GM12878 (cell line): ENCODE measurements at regions not wholly inside any gene's neighbourhood (a gene's known extent, or its start where the extent isn't known, plus 50 kb on each side); places are given as distances from the start of the nearest gene placed in this dataset.

Experiments used
- ATAC-seq: fragments of 200-7000 bp; cut with Tn5 transposase; 3 replicates; pipeline ENCODE4 v1.9.1; 2020; ENCODE audit warnings: mild to moderate bottlenecking, moderate library complexity
- BruUV-seq: library from RNA; stranded (reverse); fragments of 400-500 nt; replicated peaks from 2 replicates; lab custom pipeline; 2021; lab: Mats Ljungman, UMichigan
- CTCF ChIA-PET: fragments of 300-600 bp; sonication (Branson Sonifier 250); formaldehyde crosslinking; extraction: SDS; loops from one replicate; lab custom pipeline; 2021; ENCODE audit warnings: inconsistent platforms; lab: Yijun Ruan, JAX
- POLR2A ChIA-PET: fragments of 350-600 bp; formaldehyde crosslinking; extraction: SDS; loops from one replicate; lab custom pipeline; 2021; ENCODE audit warnings: inconsistent platforms; lab: Charles Lee
- RAD21 ChIA-PET: fragments of 300-600 bp; sonication (Branson Sonifier 250); formaldehyde crosslinking; loops from one replicate; lab custom pipeline; 2023; ENCODE audit warnings: antibody characterized with exemption; ENCODE audit not compliant: unreplicated experiment; lab: Charles Lee
- SMC1A ChIA-PET: fragments of 300-600 bp; sonication (Branson Sonifier 250); formaldehyde crosslinking; loops from one replicate; lab custom pipeline; 2023; ENCODE audit not compliant: unreplicated experiment, uncharacterized antibody; lab: Charles Lee
- DNase-seq: peaks from one replicate; pipeline ENCODE4 v3.0.0-alpha.2; 2011; ENCODE audit warnings: low read depth, low spot score
- FAIRE-seq: peaks from 3 replicates; lab custom pipeline; 2011; peaks lifted over from hg19 to GRCh38; lab: Jason Lieb, UNC
- H2AFZ ChIP-seq: 2 replicates; pipeline ENCODE4 v1.6.0; 2011; ENCODE audit warnings: low read depth, low read length, control low read depth; ENCODE audit not compliant: control insufficient read depth
- H3K27ac ChIP-seq: 2 replicates; pipeline ENCODE4 v1.5.1; 2011; ENCODE audit warnings: control low read depth; ENCODE audit not compliant: control insufficient read depth, insufficient read depth
- H3K27me3 ChIP-seq, 2 experiments: replicated peaks in 1 of 2; 2 replicates each; pipeline versions ENCODE4 v1.6.0 to v1.6.1; 2011; ENCODE audit warnings: low read length in 1 of 2; ENCODE audit not compliant: control insufficient read depth in 2 of 2, insufficient read depth in 2 of 2
- H3K36me3 ChIP-seq, 2 experiments: 2 replicates each; pipeline ENCODE4 v1.5.1; 2011; ENCODE audit warnings: low read length in 1 of 2; ENCODE audit not compliant: control insufficient read depth in 2 of 2, insufficient read depth in 2 of 2
- H3K4me1 ChIP-seq: 2 replicates; pipeline ENCODE4 v1.6.1; 2011; ENCODE audit warnings: mild to moderate bottlenecking, low read length, moderate library complexity, mixed read lengths; ENCODE audit not compliant: control insufficient read depth, insufficient read depth
- H3K4me2 ChIP-seq: 2 replicates; pipeline ENCODE4 v1.6.0; 2011; ENCODE audit warnings: control low read depth; ENCODE audit not compliant: control insufficient read depth, insufficient read depth
- H3K4me3 ChIP-seq: fragments of 200-600 bp; sonication (generic); 2 replicates; pipeline ENCODE4 v1.5.1; 2016
- H3K79me2 ChIP-seq: 2 replicates; pipeline ENCODE4 v1.6.0; 2011; ENCODE audit warnings: low read length; ENCODE audit not compliant: control insufficient read depth, insufficient read depth
- H3K9ac ChIP-seq: 2 replicates; pipeline ENCODE4 v1.8.0; 2011; ENCODE audit warnings: low read length, control low read depth, mixed read lengths; ENCODE audit not compliant: control insufficient read depth, insufficient read depth
- H3K9me3 ChIP-seq: replicated peaks from 3 replicates; pipeline ENCODE4 v1.5.1; 2011; ENCODE audit warnings: mild to moderate bottlenecking, low read length; ENCODE audit not compliant: control insufficient read depth, insufficient read depth
- H4K20me1 ChIP-seq: 2 replicates; pipeline ENCODE4 v1.6.0; 2011; ENCODE audit not compliant: control insufficient read depth, insufficient read depth
- E2F4 ChIP-seq: IDR thresholded peaks from 2 replicates; pipeline ENCODE4 v1.6.1; 2012; ENCODE audit warnings: low read depth, low read length, improper control_type of control experiment
- EED ChIP-seq: sonication (generic); IDR thresholded peaks from 2 replicates; pipeline ENCODE4 v1.6.1; 2016; ENCODE audit warnings: antibody characterized with exemption, low read depth
- FOXK2 ChIP-seq: fragments of 450-650 bp; IDR thresholded peaks from 2 replicates; pipeline ENCODE4 v1.6.1; 2017; ENCODE audit warnings: mild to moderate bottlenecking, moderate library complexity
- HDGF ChIP-seq: fragments of 450-650 bp; IDR thresholded peaks from 2 replicates; pipeline ENCODE4 v1.6.1; 2016; ENCODE audit warnings: antibody characterized with exemption
- IKZF2 ChIP-seq, 2 experiments: fragments of 450-650 bp; IDR thresholded peaks; 2 replicates each; pipeline ENCODE4 v1.6.1; 2017; ENCODE audit warnings: mild to moderate bottlenecking in 2 of 2, moderate library complexity in 2 of 2
- JUNB ChIP-seq: IDR thresholded peaks from 2 replicates; pipeline ENCODE4 v1.6.1; 2016; ENCODE audit warnings: antibody characterized with exemption, mild to moderate bottlenecking
- JUND ChIP-seq: IDR thresholded peaks from 2 replicates; pipeline ENCODE4 v1.6.1; 2012; ENCODE audit warnings: low read depth, mild to moderate bottlenecking, low read length, improper control_type of control experiment, moderate library complexity
- NBN ChIP-seq: fragments of 450-650 bp; IDR thresholded peaks from 2 replicates; pipeline ENCODE4 v1.6.1; 2016
- NFIC ChIP-seq: IDR thresholded peaks from 2 replicates; pipeline ENCODE4 v1.6.1; 2012; ENCODE audit warnings: low read depth, mild to moderate bottlenecking, inconsistent platforms, low read length, moderate library complexity
- PAX8 ChIP-seq: fragments of 450-650 bp; IDR thresholded peaks from 2 replicates; pipeline ENCODE4 v1.6.1; 2017; ENCODE audit warnings: mild to moderate bottlenecking, moderate library complexity
- PBX3 ChIP-seq: IDR thresholded peaks from 2 replicates; pipeline ENCODE4 v1.6.1; 2011; ENCODE audit warnings: mild to moderate bottlenecking, low read depth, low read length, moderate library complexity; ENCODE audit not compliant: insufficient replicate concordance
- PKNOX1 ChIP-seq: fragments of 450-650 bp; IDR thresholded peaks from 2 replicates; pipeline ENCODE4 v1.6.1; 2016; ENCODE audit warnings: mild to moderate bottlenecking
- POLR2A ChIP-seq: IDR thresholded peaks from 2 replicates; pipeline ENCODE4 v1.6.1; 2011; ENCODE audit warnings: low read depth, mild to moderate bottlenecking, low read length
- RELA ChIP-seq: fragments of 450-650 bp; IDR thresholded peaks from 2 replicates; pipeline ENCODE4 v1.8.0; 2014; ENCODE audit warnings: borderline replicate concordance; ENCODE audit not compliant: partially characterized antibody
- RUNX3 ChIP-seq: IDR thresholded peaks from 2 replicates; pipeline ENCODE4 v1.6.1; 2012; ENCODE audit warnings: low read length, inconsistent platforms
- SIX5 ChIP-seq: IDR thresholded peaks from 2 replicates; pipeline ENCODE4 v1.6.1; 2011; ENCODE audit warnings: mild to moderate bottlenecking, low read depth, low read length, moderate library complexity; ENCODE audit not compliant: severe bottlenecking
- SREBF2 ChIP-seq: IDR thresholded peaks from 2 replicates; pipeline ENCODE4 v1.6.1; 2012; ENCODE audit warnings: mild to moderate bottlenecking, low read length
- TAF1 ChIP-seq: IDR thresholded peaks from 2 replicates; pipeline ENCODE4 v1.6.1; 2011; ENCODE audit warnings: mild to moderate bottlenecking, low read depth, low read length, borderline replicate concordance
- TCF7 ChIP-seq: IDR thresholded peaks from 2 replicates; pipeline ENCODE4 v1.6.1; 2014; ENCODE audit warnings: antibody characterized with exemption, borderline replicate concordance
- WGBS: methylation state at CpG from one replicate; pipeline ENCODE4 v1.1.6; 2016; ENCODE audit warnings: low lambda C conversion rate; ENCODE audit not compliant: insufficient replicate concordance, insufficient coverage; ENCODE audit errors: missing lambda C conversion rate; 5-methylcytosine and 5-hydroxymethylcytosine counted together
- in situ Hi-C: fragments of 300-500 bp; cut with MboI; formaldehyde crosslinking; loops from 9 replicates; pipeline ENCODE4 v1.14.3; 2018; ENCODE audit warnings: mixed read lengths
- intact Hi-C: fragments of 100-400 bp; cut with micrococcal nuclease; formaldehyde crosslinking; loops from one replicate; pipeline ENCODE4 v1.14.2; 2022; ENCODE audit not compliant: unreplicated experiment
- TF ChIP-seq, protein P1 (sequence below), 3 experiments: IDR thresholded peaks in 2 of 3; conservative IDR thresholded peaks in 1 of 3; 2 replicates each; pipeline ENCODE4 v1.5.1; 2011; ENCODE audit warnings: low read depth in 3 of 3, low read length in 3 of 3, mild to moderate bottlenecking in 3 of 3, control low read depth in 2 of 3, moderate library complexity in 2 of 3, inconsistent platforms in 1 of 3, mixed read lengths in 1 of 3; ENCODE audit not compliant: control insufficient read depth in 2 of 3, insufficient read depth in 1 of 3; ENCODE audit errors: extremely low read depth in 1 of 3

- no TSS peak for BruUV-seq
- H3K9ac ChIP-seq, result no peak overlapping the region
- in situ Hi-C loops, result no loop called here
- ChIA-PET RAD21 (no interaction called here), POLR2A (no interaction called here), SMC1A (interaction anchor here (0.6 to 1.9 kb wide), 4 partner anchors 9 to 695 kb away, joined by 3 to 5 read pairs (median 3); no protein-coding TSS in a partner anchor), CTCF (interaction anchor here (0.6 to 4.4 kb wide), 4 partner anchors 9 to 312 kb away, joined by 3 to 17 read pairs (median 4); no protein-coding TSS in a partner anchor)
- H4K20me1 ChIP-seq, result no peaks in the 10 kb centered on the region
- DNase-seq, result no peak
- H3K4me3 ChIP-seq, result no peak overlapping the region
- H2AFZ ChIP-seq, result no peak overlapping the region
- no peaks in the 10 kb centered on the region for H3K4me1 ChIP-seq
- FAIRE-seq, result no peak
- no peaks in the 10 kb centered on the region for H3K9me3 ChIP-seq
- no peak overlapping the region for H3K27ac ChIP-seq
- 55% methylated on average over 5 of the region's 5 CpGs for WGBS
- no peak for TF ChIP-seq SREBF2
- TF ChIP-seq, protein P1, sequence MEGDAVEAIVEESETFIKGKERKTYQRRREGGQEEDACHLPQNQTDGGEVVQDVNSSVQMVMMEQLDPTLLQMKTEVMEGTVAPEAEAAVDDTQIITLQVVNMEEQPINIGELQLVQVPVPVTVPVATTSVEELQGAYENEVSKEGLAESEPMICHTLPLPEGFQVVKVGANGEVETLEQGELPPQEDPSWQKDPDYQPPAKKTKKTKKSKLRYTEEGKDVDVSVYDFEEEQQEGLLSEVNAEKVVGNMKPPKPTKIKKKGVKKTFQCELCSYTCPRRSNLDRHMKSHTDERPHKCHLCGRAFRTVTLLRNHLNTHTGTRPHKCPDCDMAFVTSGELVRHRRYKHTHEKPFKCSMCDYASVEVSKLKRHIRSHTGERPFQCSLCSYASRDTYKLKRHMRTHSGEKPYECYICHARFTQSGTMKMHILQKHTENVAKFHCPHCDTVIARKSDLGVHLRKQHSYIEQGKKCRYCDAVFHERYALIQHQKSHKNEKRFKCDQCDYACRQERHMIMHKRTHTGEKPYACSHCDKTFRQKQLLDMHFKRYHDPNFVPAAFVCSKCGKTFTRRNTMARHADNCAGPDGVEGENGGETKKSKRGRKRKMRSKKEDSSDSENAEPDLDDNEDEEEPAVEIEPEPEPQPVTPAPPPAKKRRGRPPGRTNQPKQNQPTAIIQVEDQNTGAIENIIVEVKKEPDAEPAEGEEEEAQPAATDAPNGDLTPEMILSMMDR (IDR thresholded peaks at IDR 0.05 in 2 of 3, conservative IDR thresholded peaks at IDR 0.05 in 1 of 3; ENCODE audit: control insufficient read depth in 2 of 3, extremely low read depth in 1 of 3, insufficient read depth in 1 of 3, low read depth in 3 of 3, low read length in 3 of 3), result no peak
- no peak for TF ChIP-seq TAF1
- TF ChIP-seq E2F4, result no peak
- no peak for TF ChIP-seq PKNOX1
- TF ChIP-seq FOXK2, result no peak
- no peak for TF ChIP-seq IKZF2 (IDR thresholded peaks at IDR 0.05)
- no peak for TF ChIP-seq PBX3
- no peak for TF ChIP-seq TCF7
- TF ChIP-seq RELA, result no peak
- no peak for TF ChIP-seq JUND
- no peak for TF ChIP-seq NFIC
- TF ChIP-seq RUNX3, result no peak
- TF ChIP-seq EED, result no peak
- TF ChIP-seq POLR2A, result no peak
- no peak for TF ChIP-seq NBN
- no peak for TF ChIP-seq PAX8
- no peak for TF ChIP-seq SIX5
- no peak for TF ChIP-seq JUNB
- TF ChIP-seq HDGF, result no peak
- intact Hi-C loops, result no loop called here
- no peaks in the 10 kb centered on the region; a peak in 2 of 4 replicates for H3K27me3 ChIP-seq
- no peaks in the 10 kb centered on the region for H3K36me3 ChIP-seq
- H3K4me2 ChIP-seq, result no peak overlapping the region
- no peak for ATAC-seq
- H3K79me2 ChIP-seq, result no peaks in the 10 kb centered on the region
Measured at GRCh38 chr9:84163052-84163650, 177.4 kb downstream of the SLC28A3 start.
